ENCODE measurements at regions not wholly inside any gene's neighbourhood (a gene's known extent, or its start where the extent isn't known, plus 50 kb on each side); places are given as distances from the start of the nearest gene placed in this dataset.

DNA sequence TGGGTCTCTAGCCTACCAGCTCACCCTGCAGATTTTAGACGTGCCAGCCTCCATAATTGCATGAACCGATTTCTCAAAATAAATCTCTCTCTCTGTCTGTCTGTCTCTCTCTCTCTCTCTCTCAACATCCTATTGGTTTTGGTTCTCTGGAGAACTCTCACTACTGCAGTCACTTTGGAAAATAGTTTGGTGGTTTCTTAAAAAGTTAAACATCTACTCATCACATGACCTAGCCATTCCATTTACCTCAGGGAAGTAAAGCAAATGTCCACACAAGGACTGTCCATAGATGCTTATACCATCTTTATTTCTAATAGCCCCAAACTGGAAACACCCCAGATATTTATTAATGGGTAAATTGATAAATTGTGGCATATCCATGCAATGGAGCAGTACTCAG lies 119.5 kb downstream of the SNX19 start:
- peaks cover 0 to 9% (median 0%) of the 10 kb centered on the region in 4 donors for H3K9me3 ChIP-seq
- TF ChIP-seq POLR2A (IDR thresholded peaks at IDR 0.05) (no peak), EP300 (IDR thresholded peaks at IDR 0.05) (no peak)
- TF ChIP-seq, protein P1, sequence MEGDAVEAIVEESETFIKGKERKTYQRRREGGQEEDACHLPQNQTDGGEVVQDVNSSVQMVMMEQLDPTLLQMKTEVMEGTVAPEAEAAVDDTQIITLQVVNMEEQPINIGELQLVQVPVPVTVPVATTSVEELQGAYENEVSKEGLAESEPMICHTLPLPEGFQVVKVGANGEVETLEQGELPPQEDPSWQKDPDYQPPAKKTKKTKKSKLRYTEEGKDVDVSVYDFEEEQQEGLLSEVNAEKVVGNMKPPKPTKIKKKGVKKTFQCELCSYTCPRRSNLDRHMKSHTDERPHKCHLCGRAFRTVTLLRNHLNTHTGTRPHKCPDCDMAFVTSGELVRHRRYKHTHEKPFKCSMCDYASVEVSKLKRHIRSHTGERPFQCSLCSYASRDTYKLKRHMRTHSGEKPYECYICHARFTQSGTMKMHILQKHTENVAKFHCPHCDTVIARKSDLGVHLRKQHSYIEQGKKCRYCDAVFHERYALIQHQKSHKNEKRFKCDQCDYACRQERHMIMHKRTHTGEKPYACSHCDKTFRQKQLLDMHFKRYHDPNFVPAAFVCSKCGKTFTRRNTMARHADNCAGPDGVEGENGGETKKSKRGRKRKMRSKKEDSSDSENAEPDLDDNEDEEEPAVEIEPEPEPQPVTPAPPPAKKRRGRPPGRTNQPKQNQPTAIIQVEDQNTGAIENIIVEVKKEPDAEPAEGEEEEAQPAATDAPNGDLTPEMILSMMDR (IDR thresholded peaks at IDR 0.05): no peak

DNA sequence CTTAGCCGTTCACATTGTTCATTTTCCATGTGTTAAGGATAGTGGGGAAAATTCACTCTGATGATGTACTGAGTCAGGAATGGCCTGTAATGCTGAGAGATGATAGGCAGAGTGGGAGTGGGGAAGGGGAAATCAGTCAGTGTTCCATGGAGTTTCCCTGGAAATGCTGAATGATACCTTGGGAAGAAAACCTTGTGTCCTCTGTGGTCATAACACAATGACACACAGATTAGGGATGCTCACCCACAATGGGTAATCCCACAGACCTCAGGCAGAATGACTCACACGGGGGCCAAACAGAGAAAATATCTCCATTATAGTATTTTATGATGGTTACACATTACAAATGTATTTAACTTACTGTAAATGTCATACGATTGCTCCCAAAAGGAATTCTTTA lies 118.0 kb downstream of the SNX19 start:
- 73 to 88% methylated on average over 3 of the region's 3 CpGs for WGBS, 2 donors
- Histone ChIP-seq H3K27me3 (no peaks in the 10 kb centered on the region), H3K4me3 (no peak overlapping the region), H3K36me3 (no peaks in the 10 kb centered on the region), H3K9me3 (peaks cover 0 to 9% (median 0%) of the 10 kb centered on the region in 4 donors), H3K27ac (no peak overlapping the region), H3K4me1 (no peaks in the 10 kb centered on the region)
- TF ChIP-seq, protein P1 (IDR thresholded peaks at IDR 0.05): no peak
- TF ChIP-seq EP300 (IDR thresholded peaks at IDR 0.05): no peak
- TF ChIP-seq POLR2A (IDR thresholded peaks at IDR 0.05): no peak
- no peak for DNase-seq (ENCODE audit: low spot score in 2 of 2)

More for the DNA sequence above, 119.5 kb downstream of the SNX19 start:
- no peak overlapping the region for H3K27ac ChIP-seq
- no peaks in the 10 kb centered on the region for H3K36me3 ChIP-seq
- H3K27me3 ChIP-seq: no peaks in the 10 kb centered on the region
- DNase-seq (ENCODE audit: low spot score in 2 of 2): no peak
- H3K4me1 ChIP-seq: no peaks in the 10 kb centered on the region
- WGBS, 2 donors: 92 to 93% methylated on average over 2 of the region's 2 CpGs
- H3K4me3 ChIP-seq: no peak overlapping the region

DNA sequence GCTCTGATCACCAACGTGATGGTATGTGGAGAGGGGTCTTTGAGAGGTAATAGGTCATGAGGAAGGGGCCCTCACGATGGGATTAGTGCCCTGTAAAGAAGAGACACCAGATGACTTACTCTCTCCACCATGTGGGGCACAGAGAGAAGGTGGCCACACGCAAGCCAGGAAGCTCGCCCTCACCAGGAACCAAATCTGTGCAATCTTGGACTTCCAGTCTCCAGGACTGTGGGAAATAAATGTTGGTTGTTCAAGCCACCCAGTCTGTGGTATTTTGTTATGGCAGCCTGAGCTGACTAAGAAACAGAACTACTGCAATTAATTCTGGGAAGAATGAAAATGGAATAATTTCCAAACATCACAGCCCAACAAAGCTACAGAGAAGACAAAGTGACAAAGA lies 117.5 kb downstream of the SNX19 start:
- peaks cover 0 to 9% (median 0%) of the 10 kb centered on the region in 4 donors for H3K9me3 ChIP-seq
- no peak overlapping the region for H3K4me3 ChIP-seq
- TF ChIP-seq EP300 (IDR thresholded peaks at IDR 0.05) (no peak), POLR2A (IDR thresholded peaks at IDR 0.05) (no peak)
- TF ChIP-seq, protein P1 (IDR thresholded peaks at IDR 0.05): no peak
- H3K4me1 ChIP-seq: no peaks in the 10 kb centered on the region
- no peaks in the 10 kb centered on the region for H3K36me3 ChIP-seq
- no peak for DNase-seq (ENCODE audit: low spot score in 2 of 2)
- WGBS, 2 donors: 83 to 88% methylated on average over 4 of the region's 4 CpGs
- no peaks in the 10 kb centered on the region for H3K27me3 ChIP-seq
- no peak overlapping the region for H3K27ac ChIP-seq

DNA sequence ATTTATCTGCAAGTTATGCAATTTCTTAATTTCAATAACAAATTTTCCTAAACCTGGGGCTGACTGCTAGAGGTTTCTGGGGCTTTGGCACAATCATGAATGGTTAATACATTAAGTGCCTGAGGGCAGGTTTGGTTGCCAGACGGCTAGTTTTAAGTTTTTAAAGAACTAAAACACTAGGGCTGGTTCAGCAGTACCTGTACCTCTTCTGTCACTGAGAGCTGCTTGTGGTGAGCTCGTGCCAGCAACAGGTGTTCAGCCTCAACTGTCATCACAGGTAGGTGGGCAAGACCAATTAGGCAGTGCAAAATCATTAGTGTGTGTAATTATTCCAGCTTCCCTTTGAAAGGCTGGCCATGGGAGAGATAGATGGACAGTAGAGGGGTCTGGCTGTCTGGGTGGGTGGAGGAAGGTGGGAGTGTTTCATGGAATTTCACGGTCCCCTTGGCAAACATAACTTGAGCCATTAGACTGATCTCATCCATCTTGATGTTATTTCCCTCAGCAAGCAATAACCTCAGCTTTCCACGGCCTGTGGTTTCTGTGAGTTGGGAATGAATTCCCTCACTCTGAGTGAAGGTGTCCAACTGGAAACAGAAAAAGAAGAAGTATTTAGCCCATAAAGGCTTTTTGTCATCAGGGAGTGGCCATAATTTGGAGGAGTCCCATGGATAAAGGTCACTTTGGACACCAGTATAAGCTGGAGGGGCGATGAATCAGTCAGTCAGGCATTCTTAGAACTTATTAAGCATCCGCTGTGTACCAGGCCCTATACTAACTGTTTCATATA lies 114.8 kb downstream of the SNX19 start:
- 74 to 87% methylated on average over 6 of the region's 6 CpGs for WGBS, 2 donors
- DNase-seq (ENCODE audit: low spot score in 2 of 2): no peak
- TF ChIP-seq EP300 (IDR thresholded peaks at IDR 0.05) (no peak), POLR2A (IDR thresholded peaks at IDR 0.05) (no peak)
- TF ChIP-seq, protein P1 (IDR thresholded peaks at IDR 0.05): no peak
- H3K4me1 ChIP-seq: no peaks in the 10 kb centered on the region
- no peaks in the 10 kb centered on the region for H3K27me3 ChIP-seq
- H3K27ac ChIP-seq: no peak overlapping the region
- H3K36me3 ChIP-seq: no peaks in the 10 kb centered on the region
- no peak overlapping the region for H3K4me3 ChIP-seq
- H3K9me3 ChIP-seq: no peaks in the 10 kb centered on the region

DNA sequence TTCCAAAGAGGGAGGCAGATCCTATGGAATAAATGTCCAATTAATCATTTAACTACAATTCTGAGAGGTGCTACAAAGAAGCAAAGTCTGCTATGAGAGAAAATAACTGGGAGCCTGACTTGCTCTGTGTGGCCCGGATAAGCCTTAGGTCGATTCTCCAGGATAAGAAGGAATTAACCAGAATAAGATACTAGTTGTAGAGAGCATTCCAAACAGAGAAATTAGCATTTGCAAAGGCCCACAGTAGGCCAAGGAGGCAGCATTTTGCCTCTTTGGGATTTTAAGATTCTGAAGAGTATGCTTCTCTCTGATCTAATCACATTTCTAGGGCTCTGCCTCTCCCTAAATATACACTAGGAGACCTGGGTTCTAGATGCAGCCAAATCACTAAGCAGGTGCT lies 113.7 kb downstream of the SNX19 start:
- TF ChIP-seq, protein P1 (IDR thresholded peaks at IDR 0.05): no peak
- no peak for TF ChIP-seq POLR2A (IDR thresholded peaks at IDR 0.05)
- TF ChIP-seq EP300 (IDR thresholded peaks at IDR 0.05): no peak
- H3K4me3 ChIP-seq: no peak overlapping the region

More for the DNA sequence above, 113.7 kb downstream of the SNX19 start:
- no peaks in the 10 kb centered on the region for H3K36me3 ChIP-seq
- 64 to 78% methylated on average over 2 of the region's 2 CpGs for WGBS, 2 donors
- no peaks in the 10 kb centered on the region for H3K9me3 ChIP-seq
- no peak for DNase-seq (ENCODE audit: low spot score in 2 of 2)
- no peak overlapping the region for H3K27ac ChIP-seq
- H3K27me3 ChIP-seq: no peaks in the 10 kb centered on the region
- H3K4me1 ChIP-seq: no peaks in the 10 kb centered on the region
